GM21825 (cell line): ENCODE measurements at regions not wholly inside any gene's neighbourhood (a gene's known extent, or its start where the extent isn't known, plus 50 kb on each side); places are given as distances from the start of the nearest gene placed in this dataset.
"Not testable (repeated sequence)": the region's sequence is repeated elsewhere in the genome, so short reads cannot be mapped to it uniquely, and the experiment has no call there.

Experiments used
- ATAC-seq: cut with Tn5 transposase; IDR thresholded peaks from one replicate; pipeline ENCODE4 v1.9.1; 2021; ENCODE audit warnings: mild to moderate bottlenecking, moderate library complexity; ENCODE audit not compliant: unreplicated experiment

GRCh38 chrX:108892501-108892900 lies 156.1 kb upstream of the IRS4 start:
- no peak for ATAC-seq

DNA sequence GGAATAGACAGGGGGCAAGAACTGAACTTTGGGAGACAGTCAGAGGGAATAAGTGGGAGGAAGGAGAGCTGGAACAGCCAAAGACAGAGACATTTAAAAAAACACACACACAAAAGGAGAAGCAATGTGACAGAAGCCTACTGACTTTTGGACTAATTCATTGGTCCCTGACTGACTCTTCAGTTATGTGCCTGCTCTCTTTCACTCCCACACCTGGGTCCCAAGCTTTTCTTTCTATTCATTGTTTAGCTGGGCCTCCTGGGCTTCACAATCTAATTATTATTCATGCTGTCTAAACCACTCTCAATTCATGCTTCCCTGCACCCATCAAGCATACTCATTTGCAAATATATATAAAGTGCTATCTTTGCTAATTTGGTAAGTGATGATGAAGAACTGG lies 139.2 kb upstream of the IRS4 start:
- no peak for ATAC-seq

GRCh38 chrX:108843039-108843438 lies 106.7 kb upstream of the IRS4 start:
- ATAC-seq, result not testable (repeated sequence)

DNA sequence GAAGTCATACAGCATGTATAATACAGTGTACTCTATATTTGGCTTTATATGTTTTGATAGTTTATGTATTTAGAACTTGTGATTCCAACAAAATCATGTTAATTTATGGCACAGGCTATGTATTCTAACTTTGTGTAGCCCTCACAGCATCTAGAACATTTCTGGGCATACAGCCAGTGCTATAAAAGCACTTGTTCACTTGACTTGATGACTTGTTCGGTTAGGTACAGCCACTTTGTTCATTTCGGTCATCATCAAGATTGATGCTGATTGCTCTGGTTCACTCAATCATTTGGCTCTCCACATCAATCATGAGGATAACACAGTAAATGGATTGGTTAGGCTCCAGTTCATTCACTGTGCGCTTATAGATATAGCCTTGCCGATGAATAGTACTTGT lies 97.6 kb upstream of the IRS4 start:
- ATAC-seq, result no peak

GRCh38 chrX:108811891-108812290 lies 75.5 kb upstream of the IRS4 start:
- no peak for ATAC-seq

GRCh38 chrX:108795240-108795639 lies 58.9 kb upstream of the IRS4 start:
- no peak for ATAC-seq
